Stimulated activated naive CD8-positive, alpha-beta T cell treated with anti-CD3 and anti-CD28 coated beads, Interleukin-15, amount 100 ng/mL, for 72 hours (primary cell): ENCODE measurements at regions not wholly inside any gene's neighbourhood (a gene's known extent, or its start where the extent isn't known, plus 50 kb on each side); places are given as distances from the start of the nearest gene placed in this dataset.
A peak's percentile ranks its signal among the peaks of the same experiment; 100 is the strongest.
"Not testable (repeated sequence)": the region's sequence is repeated elsewhere in the genome, so short reads cannot be mapped to it uniquely, and the experiment has no call there.

ENCODE experiments used
- ATAC-seq: fragments of 150-1000 bp; cut with Tn5 transposase; 2 replicates; pipeline ENCODE4 v1.10.0; 2021; ENCODE audit warnings: mild to moderate bottlenecking, moderate library complexity
- DNase-seq, 2 donors: peaks; one replicate each; pipeline ENCODE4 v3.0.0; 2021 to 2022
- H3K27ac Mint-ChIP-seq, 2 donors: one replicate each; pipeline ENCODE4 v1.8.0; 2022; ENCODE audit warnings: mild to moderate bottlenecking in 2 of 2, mixed read lengths in 2 of 2, moderate library complexity in 2 of 2
- H3K27me3 Mint-ChIP-seq: one replicate; pipeline ENCODE4 v1.8.0; 2022; ENCODE audit warnings: mixed read lengths
- H3K4me1 Mint-ChIP-seq: one replicate; pipeline ENCODE4 v1.8.0; 2022; ENCODE audit warnings: mild to moderate bottlenecking, mixed read lengths
- H3K4me3 Mint-ChIP-seq, 2 donors: one replicate each; pipeline ENCODE4 v1.8.0; 2022; ENCODE audit warnings: mild to moderate bottlenecking in 2 of 2, mixed read lengths in 2 of 2, moderate library complexity in 1 of 2
- H3K9me3 Mint-ChIP-seq, 2 donors: one replicate each; pipeline ENCODE4 v1.8.0; 2022; ENCODE audit warnings: mixed read lengths in 2 of 2

DNA sequence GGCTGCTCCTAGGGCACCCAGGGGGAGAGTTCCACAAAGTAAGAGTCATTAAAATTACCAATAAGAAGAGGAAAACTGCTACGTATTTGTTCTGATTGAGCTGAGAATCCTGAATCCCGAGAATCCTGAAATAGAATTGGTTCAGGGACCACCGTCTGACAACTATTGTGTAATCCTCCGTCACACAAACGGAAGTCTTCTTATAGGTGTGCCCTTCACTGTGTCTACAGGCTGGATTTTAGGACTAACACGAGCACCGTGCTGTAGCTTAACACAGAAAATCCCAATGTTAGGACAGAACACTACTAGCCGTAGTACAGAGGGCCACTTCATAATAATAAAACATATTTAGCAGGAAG is 50.6 kb upstream of the RNF182 start:
- DNase-seq, result no peak
- H3K27ac Mint-ChIP-seq, result no peak overlapping the region
- no peak for ATAC-seq
- peak overlapping the region; percentile 72 to 84 for H3K4me3 Mint-ChIP-seq
- peaks cover 15% of the 10 kb centered on the region for H3K27me3 Mint-ChIP-seq
- peaks cover 0 to 7% of the 10 kb centered on the region in 2 donors for H3K9me3 Mint-ChIP-seq
- peaks cover 20% of the 10 kb centered on the region for H3K4me1 Mint-ChIP-seq

DNA sequence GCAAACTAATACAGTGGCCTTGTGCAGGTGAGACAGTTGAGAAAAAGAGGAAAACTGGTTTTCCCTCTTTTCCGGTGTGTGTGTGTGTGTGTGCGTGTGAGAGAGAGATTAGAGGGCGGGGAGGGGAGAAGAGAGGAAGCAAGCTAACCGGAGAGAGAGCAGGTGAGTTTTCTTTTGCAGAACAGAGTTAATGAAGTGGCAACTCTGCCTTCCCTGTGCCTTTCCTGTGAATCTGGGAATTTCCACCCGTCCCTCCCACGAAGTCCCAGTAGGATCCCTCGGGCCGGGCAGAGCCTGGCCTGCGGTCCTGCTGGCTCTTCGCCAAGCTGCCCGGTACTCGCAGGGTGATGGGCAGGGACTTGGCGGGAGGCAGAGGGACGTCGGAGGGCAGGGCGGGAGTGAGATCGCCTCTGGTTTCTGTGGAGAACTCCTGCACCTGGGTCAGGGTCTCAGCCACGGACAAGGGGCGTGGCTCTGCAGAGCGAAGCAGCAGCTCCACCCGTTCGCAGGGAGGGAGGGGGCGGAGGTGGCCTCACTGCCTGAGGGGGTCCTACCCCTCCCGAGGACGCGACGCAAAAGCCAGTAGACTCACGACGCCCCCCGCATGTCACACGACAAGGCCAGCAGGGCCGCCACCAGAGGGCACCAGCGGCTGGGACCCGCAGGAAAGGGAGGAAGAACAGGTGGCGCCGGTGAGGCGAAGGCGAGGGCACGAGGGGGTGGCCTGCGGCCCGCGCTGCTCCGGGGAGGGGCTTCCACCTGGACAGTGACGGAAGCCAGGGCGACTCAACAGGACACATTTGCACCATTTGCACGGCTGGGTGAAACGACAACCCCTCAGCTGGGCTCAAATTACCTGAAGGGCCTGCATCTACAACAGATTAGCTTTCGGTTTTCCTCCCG is 51.2 kb upstream of the RNF182 start:
- Mint-ChIP-seq H3K27ac (no peak overlapping the region), H3K9me3 (peaks cover 0 to 6% of the 10 kb centered on the region in 2 donors), H3K4me3 (peak overlapping the region; percentile 72 to 84), H3K27me3 (peaks cover 15% of the 10 kb centered on the region), H3K4me1 (peaks cover 20% of the 10 kb centered on the region)
- peak; percentile 87 for ATAC-seq
- peak; percentile 76 to 78 for DNase-seq

DNA sequence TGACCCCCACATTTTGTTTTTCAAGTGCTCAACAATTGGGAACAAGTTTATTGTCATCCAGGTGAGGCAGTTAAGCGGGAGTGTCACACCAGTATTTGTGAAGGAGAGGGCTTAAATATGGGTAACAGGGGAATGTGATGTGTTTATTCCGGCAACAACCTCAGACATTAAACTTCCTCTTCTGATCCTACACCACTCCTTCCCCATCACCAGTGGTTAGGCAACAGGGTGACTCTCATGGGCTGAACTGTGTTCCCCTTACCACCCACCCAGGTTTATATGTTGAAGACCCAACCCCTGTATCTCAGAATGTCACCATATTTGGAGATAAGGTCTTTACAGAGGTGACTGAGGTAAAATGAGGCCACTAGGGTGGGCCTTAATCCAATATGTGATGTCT is 52.1 kb upstream of the RNF182 start:
- peak overlapping the region; percentile 72 to 84 for H3K4me3 Mint-ChIP-seq
- H3K27me3 Mint-ChIP-seq, result peaks cover 23% of the 10 kb centered on the region
- no peak for DNase-seq
- no peak for ATAC-seq
- H3K9me3 Mint-ChIP-seq, result no peaks in the 10 kb centered on the region
- no peak overlapping the region for H3K27ac Mint-ChIP-seq
- H3K4me1 Mint-ChIP-seq, result peaks cover 20% of the 10 kb centered on the region

DNA sequence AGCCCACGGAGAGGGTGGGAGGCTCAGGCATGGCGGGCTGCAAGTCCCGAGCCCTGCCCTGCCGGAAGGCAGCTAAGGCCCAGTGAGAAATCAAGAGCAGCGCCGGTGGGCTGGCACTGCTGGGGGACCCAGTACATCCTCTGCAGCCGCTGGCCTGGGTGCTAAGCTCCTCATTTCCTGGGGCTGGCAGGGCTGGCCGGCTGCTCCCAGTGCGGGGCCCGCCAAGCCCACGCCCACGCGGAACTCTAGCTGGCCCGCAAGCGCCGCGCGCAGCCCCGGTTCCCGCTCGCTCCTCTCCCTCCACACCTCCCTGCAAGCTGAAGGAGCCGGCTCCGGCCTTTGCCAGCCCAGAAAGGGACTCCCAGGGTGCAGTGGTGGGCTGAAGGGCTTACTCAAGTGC is 52.7 kb upstream of the RNF182 start:
- peaks cover 24% of the 10 kb centered on the region for H3K27me3 Mint-ChIP-seq
- not testable (repeated sequence) for H3K4me3 Mint-ChIP-seq, H3K27ac Mint-ChIP-seq, ATAC-seq, DNase-seq, H3K9me3 Mint-ChIP-seq
- H3K4me1 Mint-ChIP-seq, result peaks cover 19% of the 10 kb centered on the region

DNA sequence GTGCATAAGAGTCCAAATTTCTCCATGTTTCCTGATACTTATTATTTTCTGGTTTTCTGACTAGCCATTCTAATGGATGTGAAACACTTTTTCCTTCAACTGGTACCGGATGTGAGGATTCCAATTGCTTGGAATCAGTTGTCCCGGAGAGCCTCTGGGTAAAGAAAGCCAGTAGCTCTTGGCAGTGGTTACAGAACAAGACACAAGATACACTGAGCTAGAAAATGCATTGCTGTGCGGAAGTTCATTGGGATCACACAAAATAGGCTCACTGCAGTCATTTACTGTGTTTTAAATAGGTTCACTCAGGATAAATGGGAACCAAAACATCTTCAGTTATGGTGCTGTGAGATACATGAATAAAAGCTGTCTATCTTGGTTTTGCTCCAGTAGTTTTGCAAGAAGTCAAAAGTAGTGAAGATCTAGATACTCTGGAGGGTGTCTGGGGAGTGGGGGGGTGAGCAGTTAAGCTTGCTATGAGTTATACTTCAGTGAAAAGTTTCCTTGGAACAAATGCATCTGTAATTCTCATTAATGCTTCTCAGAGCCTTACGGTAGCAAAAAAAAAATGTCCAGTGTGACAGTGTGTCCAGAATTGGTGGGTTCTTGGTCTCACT is 54.4 kb upstream of the RNF182 start:
- no peaks in the 10 kb centered on the region for H3K9me3 Mint-ChIP-seq
- DNase-seq, result no peak
- ATAC-seq, result no peak
- no peak overlapping the region for H3K27ac Mint-ChIP-seq
- H3K4me1 Mint-ChIP-seq, result peaks cover 15% of the 10 kb centered on the region
- no peak overlapping the region for H3K4me3 Mint-ChIP-seq
- H3K27me3 Mint-ChIP-seq, result peaks cover 32% of the 10 kb centered on the region

DNA sequence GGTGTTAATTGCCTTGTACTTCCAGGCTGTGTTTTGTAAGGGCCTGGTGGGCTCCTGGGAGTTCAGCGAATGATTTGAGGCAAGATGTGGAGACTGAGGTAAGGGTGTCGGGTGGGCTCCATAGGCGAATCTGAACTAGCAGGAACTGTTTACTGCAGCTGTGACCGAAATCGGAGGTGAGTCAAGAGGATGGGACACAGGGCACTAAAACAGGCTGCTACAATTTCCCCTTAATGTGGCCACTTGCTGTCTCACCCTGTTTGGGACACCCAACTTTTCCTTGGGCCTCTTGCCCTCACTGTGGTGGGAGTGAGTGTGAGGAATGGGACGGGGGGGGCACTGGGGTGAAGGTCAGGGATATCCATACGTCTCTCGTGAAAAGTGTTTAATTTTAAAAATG is 53.9 kb upstream of the MCUR1 start:
- peaks cover 40% of the 10 kb centered on the region for H3K27me3 Mint-ChIP-seq
- DNase-seq, result no peak
- ATAC-seq, result no peak
- H3K27ac Mint-ChIP-seq, result no peak overlapping the region
- no peaks in the 10 kb centered on the region for H3K9me3 Mint-ChIP-seq
- no peak overlapping the region for H3K4me3 Mint-ChIP-seq
- peaks cover 4% of the 10 kb centered on the region for H3K4me1 Mint-ChIP-seq

DNA sequence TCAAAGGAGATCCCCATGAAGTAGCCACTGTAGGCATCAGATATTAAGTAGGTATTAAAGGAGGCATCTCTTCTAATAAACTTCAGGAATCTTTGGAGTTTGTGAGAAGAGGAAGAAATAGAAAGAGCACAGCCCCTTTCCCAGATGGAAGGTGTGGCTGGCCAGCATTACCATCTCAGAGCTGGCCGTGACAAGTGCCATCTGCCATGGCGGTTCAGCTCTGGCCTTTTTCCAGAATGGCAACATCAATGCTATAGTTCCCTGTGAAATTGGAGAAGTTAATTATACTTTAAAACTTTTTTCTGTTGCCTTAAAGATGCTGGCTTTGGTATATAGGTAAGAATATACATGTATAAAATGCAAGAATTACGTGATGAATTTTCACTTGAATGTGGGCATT is 51.9 kb upstream of the MCUR1 start:
- H3K9me3 Mint-ChIP-seq, result no peaks in the 10 kb centered on the region
- H3K27ac Mint-ChIP-seq, result no peak overlapping the region
- DNase-seq, result no peak
- H3K4me1 Mint-ChIP-seq, result no peaks in the 10 kb centered on the region
- H3K27me3 Mint-ChIP-seq, result peaks cover 51% of the 10 kb centered on the region
- ATAC-seq, result no peak
- no peak overlapping the region for H3K4me3 Mint-ChIP-seq

DNA sequence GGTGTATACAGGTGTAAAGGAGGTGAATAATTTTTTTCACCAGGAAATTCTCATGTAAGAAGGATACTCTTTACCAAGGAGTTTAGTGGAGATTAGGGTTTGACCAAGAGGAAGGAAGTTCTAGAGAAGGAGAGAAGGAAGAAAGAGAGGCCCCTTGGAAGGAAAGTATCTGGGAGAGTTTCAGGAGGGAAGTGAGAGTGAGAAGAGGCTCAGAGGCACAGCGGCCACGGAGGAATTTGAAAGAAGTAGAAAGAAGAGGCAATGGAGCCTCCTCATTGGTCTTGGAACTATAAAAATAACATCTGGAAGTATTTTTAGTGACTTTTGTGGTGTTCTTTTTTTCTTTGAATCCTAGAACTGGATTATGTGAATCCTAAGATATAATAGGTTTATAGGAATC is 50.8 kb upstream of the MCUR1 start:
- H3K9me3 Mint-ChIP-seq, result no peaks in the 10 kb centered on the region
- H3K4me3 Mint-ChIP-seq, result no peak overlapping the region
- ATAC-seq, result no peak
- H3K4me1 Mint-ChIP-seq, result peaks cover 5% of the 10 kb centered on the region
- no peak overlapping the region for H3K27ac Mint-ChIP-seq
- DNase-seq, result no peak
- peaks cover 63% of the 10 kb centered on the region for H3K27me3 Mint-ChIP-seq

DNA sequence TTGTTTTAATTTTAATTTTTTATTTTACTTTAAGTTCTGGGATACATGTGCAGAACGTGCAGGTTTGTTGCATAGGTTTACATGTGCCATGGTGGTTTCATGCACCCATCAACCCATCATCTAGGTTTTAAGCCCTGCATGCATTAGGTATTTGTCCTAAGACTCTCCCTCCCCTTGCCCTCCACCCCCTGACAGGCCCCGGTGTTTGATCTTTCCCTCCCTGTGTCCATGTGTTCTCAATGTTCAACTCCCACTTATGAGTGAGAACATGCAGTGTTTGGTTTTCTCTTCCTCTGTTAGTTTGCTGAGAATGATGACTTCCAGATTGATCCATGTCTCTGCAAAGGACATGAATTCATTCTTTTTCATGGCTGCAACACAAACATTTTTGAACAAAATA is 50.3 kb upstream of the MCUR1 start:
- H3K27ac Mint-ChIP-seq, H3K4me3 Mint-ChIP-seq, ATAC-seq, DNase-seq, H3K4me1 Mint-ChIP-seq, H3K9me3 Mint-ChIP-seq: not testable (repeated sequence)
- H3K27me3 Mint-ChIP-seq, result peaks cover 67% of the 10 kb centered on the region
